B cell (primary cell): ENCODE measurements at regions not wholly inside any gene's neighbourhood (a gene's known extent, or its start where the extent isn't known, plus 50 kb on each side); places are given as distances from the start of the nearest gene placed in this dataset.

Experiments
- ATAC-seq: fragments of 200-7000 bp; cut with Tn5 transposase; one replicate; pipeline ENCODE4 v1.10.0; 2021; ENCODE audit warnings: low read depth, mild to moderate bottlenecking, moderate number of reproducible peaks, moderate library complexity
- CTCF ChIA-PET: fragments of 350-600 bp; sonication (Branson Sonifier 250); formaldehyde crosslinking; loops from one replicate; lab custom pipeline; 2021; ENCODE audit warnings: antibody characterized with exemption, inconsistent platforms; lab: Charles Lee
- POLR2A ChIA-PET: fragments of 350-600 bp; sonication (Branson Sonifier 250); formaldehyde crosslinking; loops from one replicate; lab custom pipeline; 2021; ENCODE audit warnings: antibody characterized with exemption; lab: Charles Lee
- DNase-seq: peaks from one replicate; pipeline ENCODE4 v3.0.0; 2013
- H2AFZ ChIP-seq: 2 replicates; pipeline ENCODE4 v1.6.1; 2012; ENCODE audit warnings: mild to moderate bottlenecking, low read depth, low read length; ENCODE audit not compliant: insufficient read depth, poor library complexity, severe bottlenecking
- H3K27ac ChIP-seq, 2 donors: 1 replicate in 1 of 2; 2 replicates in 1 of 2; pipeline ENCODE4 v1.5.1; 2012 to 2013; ENCODE audit warnings: low read length in 2 of 2, mild to moderate bottlenecking in 2 of 2, moderate library complexity in 1 of 2
- H3K27me3 ChIP-seq, 4 experiments: fragments of 200-600 bp in 1 of 4; sonication (generic) in 1 of 4; replicated peaks in 1 of 4; 1 replicate in 2 of 4; 2 replicates in 2 of 4; pipeline versions ENCODE4 v1.6.1 to v1.7.0; 2013 to 2016; ENCODE audit warnings: low read length in 3 of 4, mild to moderate bottlenecking in 2 of 4, mixed read lengths in 1 of 4, moderate library complexity in 1 of 4; ENCODE audit not compliant: insufficient read depth in 4 of 4, control insufficient read depth in 3 of 4; ENCODE audit errors: control extremely low read depth in 1 of 4
- H3K36me3 ChIP-seq, 2 experiments: replicated peaks in 1 of 2; 1 replicate in 1 of 2; 2 replicates in 1 of 2; pipeline versions ENCODE4 v1.6.1 to v1.7.1; 2013; ENCODE audit warnings: low read length in 1 of 2; ENCODE audit not compliant: insufficient read depth in 2 of 2, control insufficient read depth in 1 of 2; ENCODE audit errors: control extremely low read depth in 1 of 2, extremely low read depth in 1 of 2
- H3K4me1 ChIP-seq, 2 donors: fragments of 200-600 bp in 1 of 2; sonication (generic) in 1 of 2; 1 replicate in 1 of 2; 2 replicates in 1 of 2; pipeline versions ENCODE4 v1.5.1 to v1.6.1; 2013 to 2017; ENCODE audit warnings: low read length in 2 of 2; ENCODE audit not compliant: control insufficient read depth in 2 of 2, insufficient read depth in 2 of 2
- H3K4me2 ChIP-seq: replicated peaks from 2 replicates; pipeline ENCODE3; 2012; ENCODE audit warnings: mild to moderate bottlenecking, low read depth, low read length; ENCODE audit not compliant: poor library complexity, severe bottlenecking
- H3K4me3 ChIP-seq, 5 experiments: fragments of 200-600 bp in 1 of 5; sonication (generic) in 1 of 5; 1 replicate in 3 of 5; 2 replicates in 2 of 5; pipeline versions ENCODE4 v1.5.1 to v1.7.0; 2011 to 2016; ENCODE audit warnings: low read length in 4 of 5, mild to moderate bottlenecking in 4 of 5, low read depth in 2 of 5, control low read depth in 1 of 5, moderate library complexity in 1 of 5; ENCODE audit not compliant: insufficient read depth in 1 of 5; ENCODE audit errors: control extremely low read depth in 1 of 5, extremely low read depth in 1 of 5
- H3K79me2 ChIP-seq: fragments of 200-600 bp; sonication (generic); one replicate; pipeline ENCODE4 v1.6.0; 2016; ENCODE audit warnings: low read length; ENCODE audit not compliant: control insufficient read depth, insufficient read depth
- H3K9ac ChIP-seq: fragments of 200-600 bp; sonication (generic); 2 replicates; pipeline ENCODE4 v1.6.1; 2017; ENCODE audit warnings: mild to moderate bottlenecking, low read length, moderate library complexity
- H3K9me3 ChIP-seq, 3 donors: one replicate each; pipeline versions ENCODE4 v1.6.1 to v1.7.1; 2013; ENCODE audit warnings: low read length in 2 of 3; ENCODE audit not compliant: control insufficient read depth in 2 of 3, insufficient read depth in 1 of 3; ENCODE audit errors: control extremely low read depth in 1 of 3
- H4K20me1 ChIP-seq: 2 replicates; pipeline ENCODE4 v1.6.0; 2012; ENCODE audit warnings: mild to moderate bottlenecking, low read length; ENCODE audit not compliant: insufficient read depth, control insufficient read depth, poor library complexity, severe bottlenecking
- H3K27ac Mint-ChIP-seq: one replicate; pipeline ENCODE4 v1.8.0; 2021; ENCODE audit warnings: mixed read lengths
- H3K27me3 Mint-ChIP-seq: one replicate; pipeline ENCODE4 v1.8.0; 2021; ENCODE audit warnings: mixed read lengths
- H3K4me1 Mint-ChIP-seq: one replicate; pipeline ENCODE4 v1.8.0; 2021; ENCODE audit warnings: mixed read lengths
- H3K4me3 Mint-ChIP-seq: one replicate; pipeline ENCODE4 v1.8.0; 2021; ENCODE audit warnings: mixed read lengths
- H3K9me3 Mint-ChIP-seq: one replicate; pipeline ENCODE4 v1.8.0; 2022; ENCODE audit warnings: mixed read lengths; ENCODE audit not compliant: insufficient read depth
- EZH2 ChIP-seq: IDR thresholded peaks from 2 replicates; pipeline ENCODE4 v1.6.1; 2012; ENCODE audit warnings: borderline replicate concordance, low read depth, mild to moderate bottlenecking, moderate library complexity, low read length; ENCODE audit not compliant: insufficient read depth, poor library complexity, severe bottlenecking
- WGBS: methylation state at CpG from one replicate; pipeline ENCODE4 v1.1.5; 2013; ENCODE audit warnings: missing lambda C conversion rate; ENCODE audit not compliant: insufficient coverage; 5-methylcytosine and 5-hydroxymethylcytosine counted together
- intact Hi-C: fragments of 100-400 bp; cut with micrococcal nuclease; formaldehyde crosslinking; loops from one replicate; pipeline ENCODE4 v1.10.0; 2022
- TF ChIP-seq, protein P1 (sequence below): fragments of 200-600 bp; IDR thresholded peaks from one replicate; pipeline ENCODE4 v1.8.0; 2022; ENCODE audit warnings: antibody characterized with exemption, mild to moderate bottlenecking

DNA sequence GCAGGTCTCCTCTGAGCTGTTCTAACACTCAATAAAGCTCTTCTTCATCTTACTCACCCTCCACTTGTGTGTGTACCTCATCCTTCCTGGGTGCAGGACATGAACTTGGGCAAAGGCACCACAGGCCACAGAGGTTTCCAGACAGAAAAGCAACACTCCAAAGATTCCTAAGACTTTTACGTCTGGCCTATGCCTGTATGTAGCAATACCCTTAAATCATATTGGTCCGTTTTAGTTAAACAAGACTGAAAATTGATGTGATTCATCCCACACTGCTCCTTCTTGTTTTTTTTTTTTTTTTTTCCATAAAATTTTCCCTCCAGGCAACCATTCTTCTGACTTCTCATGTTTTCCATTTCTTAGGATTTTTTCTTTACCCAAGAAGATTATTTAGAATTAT is 404.3 kb downstream of the PID1 start:
- WGBS, result no CpG with 5 or more reads among the region's 2 CpGs
- H3K9me3 Mint-ChIP-seq, result peaks cover 6% of the 10 kb centered on the region
- H3K4me3 ChIP-seq, result no peak overlapping the region
- no peaks in the 10 kb centered on the region for H3K27me3 Mint-ChIP-seq
- H4K20me1 ChIP-seq, result no peaks in the 10 kb centered on the region
- ChIA-PET POLR2A (no interaction called here), CTCF (no interaction called here)
- H3K4me1 Mint-ChIP-seq, result no peaks in the 10 kb centered on the region
- H3K27me3 ChIP-seq, result no peaks in the 10 kb centered on the region
- intact Hi-C loops, result no loop called here
- H3K79me2 ChIP-seq, result no peaks in the 10 kb centered on the region
- H3K4me3 Mint-ChIP-seq, result no peak overlapping the region
- TF ChIP-seq EZH2, result no peak
- TF ChIP-seq, protein P1, sequence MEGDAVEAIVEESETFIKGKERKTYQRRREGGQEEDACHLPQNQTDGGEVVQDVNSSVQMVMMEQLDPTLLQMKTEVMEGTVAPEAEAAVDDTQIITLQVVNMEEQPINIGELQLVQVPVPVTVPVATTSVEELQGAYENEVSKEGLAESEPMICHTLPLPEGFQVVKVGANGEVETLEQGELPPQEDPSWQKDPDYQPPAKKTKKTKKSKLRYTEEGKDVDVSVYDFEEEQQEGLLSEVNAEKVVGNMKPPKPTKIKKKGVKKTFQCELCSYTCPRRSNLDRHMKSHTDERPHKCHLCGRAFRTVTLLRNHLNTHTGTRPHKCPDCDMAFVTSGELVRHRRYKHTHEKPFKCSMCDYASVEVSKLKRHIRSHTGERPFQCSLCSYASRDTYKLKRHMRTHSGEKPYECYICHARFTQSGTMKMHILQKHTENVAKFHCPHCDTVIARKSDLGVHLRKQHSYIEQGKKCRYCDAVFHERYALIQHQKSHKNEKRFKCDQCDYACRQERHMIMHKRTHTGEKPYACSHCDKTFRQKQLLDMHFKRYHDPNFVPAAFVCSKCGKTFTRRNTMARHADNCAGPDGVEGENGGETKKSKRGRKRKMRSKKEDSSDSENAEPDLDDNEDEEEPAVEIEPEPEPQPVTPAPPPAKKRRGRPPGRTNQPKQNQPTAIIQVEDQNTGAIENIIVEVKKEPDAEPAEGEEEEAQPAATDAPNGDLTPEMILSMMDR, result no peak
- no peak for ATAC-seq
- no peak overlapping the region for H3K9ac ChIP-seq
- no peak overlapping the region for H3K4me2 ChIP-seq
- peaks cover 0 to 13% (median 0%) of the 10 kb centered on the region in 3 donors for H3K9me3 ChIP-seq
- no peaks in the 10 kb centered on the region for H3K4me1 ChIP-seq
- H3K27ac ChIP-seq, result no peak overlapping the region
- H3K27ac Mint-ChIP-seq, result no peak overlapping the region
- H2AFZ ChIP-seq, result no peak overlapping the region
- no peak for DNase-seq
- H3K36me3 ChIP-seq, result no peaks in the 10 kb centered on the region

DNA sequence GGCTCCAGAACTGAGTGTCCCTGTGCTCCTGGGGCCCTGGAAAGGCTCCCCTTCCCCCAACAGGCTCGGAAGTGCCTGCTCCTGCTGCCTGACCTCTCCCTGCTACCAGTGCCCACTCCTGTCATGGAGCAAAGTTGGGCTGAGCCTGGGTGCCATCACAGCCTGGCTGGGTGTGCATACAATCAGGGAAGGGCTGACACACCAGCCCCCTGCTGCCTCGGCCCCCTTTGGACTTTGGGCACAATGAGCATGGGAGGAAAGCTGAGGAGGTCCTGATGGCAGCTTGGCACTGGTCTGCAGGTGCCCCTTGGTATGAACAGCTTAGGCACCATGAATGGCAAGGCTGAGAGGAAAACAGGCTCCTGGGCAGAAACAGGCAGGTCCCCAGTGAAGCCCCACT is 405.0 kb downstream of the PID1 start:
- H3K27me3 Mint-ChIP-seq, result no peaks in the 10 kb centered on the region
- ATAC-seq (no peak), DNase-seq (no peak)
- TF ChIP-seq, protein P1, result no peak
- no peak for TF ChIP-seq EZH2
- no peaks in the 10 kb centered on the region for H3K36me3 ChIP-seq
- ChIA-PET CTCF (no interaction called here), POLR2A (no interaction called here)
- H3K27me3 ChIP-seq, result no peaks in the 10 kb centered on the region
- no peaks in the 10 kb centered on the region for H3K4me1 ChIP-seq
- H3K4me3 ChIP-seq, result no peak overlapping the region
- no peak overlapping the region for H2AFZ ChIP-seq
- no peaks in the 10 kb centered on the region for H3K79me2 ChIP-seq
- peaks cover 6% of the 10 kb centered on the region for H3K9me3 Mint-ChIP-seq
- H3K4me3 Mint-ChIP-seq, result no peak overlapping the region
- no peak overlapping the region for H3K9ac ChIP-seq
- no peak overlapping the region for H3K27ac ChIP-seq
- intact Hi-C loops, result no loop called here
- no peaks in the 10 kb centered on the region for H3K4me1 Mint-ChIP-seq
- 94% methylated on average over 2 of the region's 2 CpGs for WGBS
- H3K9me3 ChIP-seq, result peaks cover 0 to 13% (median 0%) of the 10 kb centered on the region in 3 donors
- no peak overlapping the region for H3K4me2 ChIP-seq
- no peaks in the 10 kb centered on the region for H4K20me1 ChIP-seq
- no peak overlapping the region for H3K27ac Mint-ChIP-seq
